NCI-H524 (cell line): ENCODE measurements at regions not wholly inside any gene's neighbourhood (a gene's known extent, or its start where the extent isn't known, plus 50 kb on each side); places are given as distances from the start of the nearest gene placed in this dataset.

ENCODE experiments used
- DNase-seq, 2 experiments: peaks; one replicate each; lab custom pipeline; 2025; lab: John Stamatoyannopoulos, UW

GRCh38 chr4:156497486-156497885, 474.1 kb downstream of the PDGFC start:
- peak; percentile 89 to 94 for DNase-seq

GRCh38 chr4:156496797-156497196, 474.8 kb downstream of the PDGFC start:
- no peak for DNase-seq

DNA sequence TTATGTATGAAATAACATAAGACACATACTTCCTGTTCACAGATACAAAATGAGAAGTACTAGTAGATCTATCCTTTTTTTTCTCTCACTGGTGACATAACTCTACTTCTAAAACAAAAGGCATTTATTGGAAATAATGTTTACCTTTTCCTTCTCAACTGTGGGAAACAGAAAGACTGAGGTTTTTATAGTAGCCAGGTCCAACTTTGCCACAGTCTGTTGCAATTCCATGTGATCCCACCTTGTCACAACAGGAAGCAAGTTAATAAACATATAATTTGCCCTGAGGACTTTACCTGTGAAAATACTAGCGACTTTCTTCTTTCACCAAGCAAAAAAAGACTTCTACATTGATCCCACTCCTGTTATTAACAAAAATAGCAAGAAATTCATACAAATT, 475.8 kb downstream of the PDGFC start:
- DNase-seq, result no peak

- DNase-seq, result no peak
Observed at GRCh38 chr4:156495091-156495490, 476.5 kb downstream of the PDGFC start.

GRCh38 chr4:156493858-156494257, 477.7 kb downstream of the PDGFC start:
- DNase-seq, result no peak

- no peak for DNase-seq
Observed at GRCh38 chr4:156487107-156487506, 484.5 kb downstream of the PDGFC start.

DNA sequence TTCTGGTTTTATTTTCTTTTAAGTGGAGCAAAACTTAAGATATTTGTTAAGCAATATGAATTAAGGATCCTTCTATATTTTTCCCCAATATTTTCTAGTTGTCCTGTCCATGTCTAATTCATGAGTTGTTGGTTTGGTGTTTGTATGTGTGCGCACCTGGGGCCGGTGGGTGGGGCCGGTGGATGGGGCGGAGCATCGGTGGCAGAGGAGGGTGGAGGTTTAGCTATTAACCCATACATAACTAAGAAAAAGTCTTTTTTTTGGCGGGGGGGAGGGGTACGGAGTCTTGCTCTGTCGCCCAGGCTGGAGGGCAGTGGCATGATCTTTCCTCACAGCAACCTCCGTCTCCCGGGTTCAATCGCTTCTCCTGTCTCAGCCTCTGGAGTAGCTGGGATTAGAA, 489.8 kb downstream of the PDGFC start:
- no peak for DNase-seq

DNA sequence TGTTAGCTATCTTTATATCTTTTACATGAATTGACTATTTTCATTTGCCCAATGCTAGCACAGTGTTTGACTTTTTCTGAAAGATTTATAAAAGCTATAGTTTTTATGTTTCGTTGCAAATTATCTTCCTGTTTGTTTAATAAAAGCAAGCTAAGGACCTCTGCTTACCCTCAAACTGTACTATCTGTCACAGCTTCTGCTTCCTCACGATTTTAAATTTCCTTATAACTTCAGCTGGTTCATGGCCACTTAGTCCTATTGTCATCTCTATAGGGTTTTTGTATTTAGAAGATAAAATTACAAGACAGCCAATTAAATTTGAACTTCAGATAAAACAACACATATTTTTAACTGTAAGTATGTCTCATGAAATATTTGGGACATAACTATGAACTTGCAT, 494.0 kb downstream of the PDGFC start:
- no peak for DNase-seq

DNA sequence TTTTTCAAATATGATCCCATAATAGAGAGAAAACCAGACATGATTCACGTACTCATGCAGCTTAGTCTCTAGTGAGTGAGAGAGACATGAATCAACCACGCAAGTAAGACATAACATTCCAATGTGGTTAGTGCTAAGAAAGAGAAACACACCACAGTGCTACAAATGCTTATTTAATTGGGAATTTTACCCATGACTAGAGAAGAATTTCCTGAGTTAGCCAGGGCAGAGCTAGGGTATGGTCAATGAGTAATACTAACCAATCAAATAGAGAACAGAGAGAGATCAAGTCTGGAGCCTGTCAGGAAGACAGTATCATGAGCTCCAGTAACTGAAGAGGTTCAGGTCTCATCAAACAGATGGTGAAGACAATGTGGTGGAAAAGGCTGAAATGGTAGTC, 495.2 kb downstream of the PDGFC start:
- no peak for DNase-seq

GRCh38 chr4:156475322-156475721, 496.3 kb downstream of the PDGFC start:
- peak; percentile 1 to 23 for DNase-seq

- DNase-seq, result no peak
Observed at GRCh38 chr4:156473151-156473550, 498.4 kb downstream of the PDGFC start.

DNA sequence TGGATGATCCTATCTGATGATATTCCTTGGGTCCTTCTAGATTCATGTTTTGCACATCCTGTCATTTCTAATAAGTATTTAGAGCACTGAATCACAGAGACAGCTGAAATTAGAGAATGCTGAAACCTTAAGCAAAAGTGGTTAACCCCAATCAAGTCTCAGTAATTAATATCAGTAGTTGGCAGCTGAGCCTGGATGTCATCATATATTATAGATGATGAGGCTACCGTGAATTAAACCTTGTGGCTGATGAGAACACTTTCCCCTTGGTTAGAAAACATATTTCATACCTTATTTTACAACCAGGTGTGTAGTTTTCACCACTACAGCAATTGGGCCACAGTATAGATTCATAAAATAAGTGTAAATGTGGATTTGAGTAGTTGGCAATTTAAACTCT, 499.0 kb downstream of the PDGFC start:
- DNase-seq, result no peak

DNA sequence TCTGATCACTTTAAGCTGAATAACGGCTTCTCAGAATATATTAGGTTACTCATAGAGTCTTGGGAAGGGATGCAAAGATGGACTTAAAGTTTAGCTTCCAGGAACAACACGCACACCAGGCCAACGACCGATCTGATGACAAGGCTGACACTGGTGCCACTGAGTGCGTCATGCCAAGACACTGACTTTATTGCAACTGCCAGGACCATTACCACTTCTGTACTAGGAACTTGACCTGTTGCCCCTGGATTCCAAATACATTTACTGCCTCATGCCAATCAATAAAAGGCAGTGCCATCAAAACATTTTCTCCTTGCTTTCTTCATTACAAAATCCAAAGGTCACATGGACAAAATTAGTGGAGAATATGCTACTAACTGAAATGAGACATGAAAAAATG, 505.9 kb upstream of the CTSO start:
- no peak for DNase-seq

GRCh38 chr4:156456830-156457229, 503.2 kb upstream of the CTSO start:
- DNase-seq, result no peak

GRCh38 chr4:156443488-156443887, 489.8 kb upstream of the CTSO start:
- DNase-seq, result no peak

DNA sequence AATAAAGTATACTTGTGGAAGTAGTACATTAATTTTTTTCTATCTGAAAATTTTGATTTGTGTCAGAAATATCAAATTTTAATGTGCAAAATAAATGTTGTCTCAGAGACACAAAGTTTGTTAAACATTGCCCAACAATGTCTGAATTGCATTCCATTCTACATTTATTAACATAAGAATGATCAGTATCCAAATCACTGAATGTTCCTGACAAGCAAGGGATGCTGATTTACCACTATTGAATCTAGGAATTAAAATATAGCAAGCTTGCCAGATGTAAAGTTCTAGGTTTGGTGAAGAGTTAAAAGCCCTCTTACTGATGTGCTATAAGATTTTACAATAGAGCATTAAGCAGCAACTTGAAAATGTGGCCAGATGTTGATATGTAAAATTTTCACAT, 489.2 kb upstream of the CTSO start:
- DNase-seq, result no peak

DNA sequence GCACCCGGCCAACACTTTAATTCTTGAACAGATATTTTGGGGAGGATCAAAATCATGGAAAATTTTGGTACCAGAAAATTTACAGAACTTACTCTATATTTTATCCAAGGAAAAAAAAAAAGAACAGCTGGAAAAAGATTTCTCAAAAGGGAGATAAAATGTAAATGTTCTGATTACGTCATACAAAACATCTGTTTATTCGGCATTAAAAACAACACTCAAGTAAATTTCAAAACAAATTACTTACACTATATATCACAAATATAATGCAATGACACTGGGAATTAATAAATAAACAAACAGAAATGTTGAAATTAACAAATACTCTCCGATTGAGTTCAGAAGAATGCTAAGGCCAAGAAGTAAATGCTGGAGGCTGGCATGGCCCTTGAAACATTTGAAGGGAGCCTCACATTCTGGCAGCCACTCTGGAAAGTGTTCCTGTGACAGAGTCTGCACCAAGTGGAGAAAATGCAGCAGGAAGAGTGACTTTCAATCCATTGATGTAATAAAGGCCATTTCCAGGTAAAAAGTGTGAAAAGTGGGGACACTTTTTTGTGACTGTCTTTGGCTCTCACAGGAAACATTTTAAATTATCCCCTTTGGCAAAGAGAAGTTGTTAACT, 486.0 kb upstream of the CTSO start:
- DNase-seq, result no peak

DNA sequence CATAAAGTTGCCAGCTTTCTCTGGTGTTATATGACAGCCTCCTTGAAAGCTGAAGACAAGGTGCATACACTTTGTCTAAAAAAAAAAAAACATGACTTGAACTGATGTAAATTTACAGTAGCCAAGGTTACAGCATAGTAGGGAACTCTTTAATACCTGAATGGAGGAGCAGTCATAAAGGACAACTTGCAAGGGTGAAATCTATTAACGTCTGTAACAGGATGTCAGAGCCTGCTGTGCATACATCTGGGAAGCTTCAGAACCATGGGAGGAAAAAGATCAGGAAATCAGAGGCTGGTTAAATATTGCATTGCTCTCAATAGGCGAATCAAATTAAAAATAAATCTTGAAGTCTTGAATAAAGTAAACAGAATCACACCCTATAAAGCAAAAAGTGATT, 484.0 kb upstream of the CTSO start:
- DNase-seq, result no peak

DNA sequence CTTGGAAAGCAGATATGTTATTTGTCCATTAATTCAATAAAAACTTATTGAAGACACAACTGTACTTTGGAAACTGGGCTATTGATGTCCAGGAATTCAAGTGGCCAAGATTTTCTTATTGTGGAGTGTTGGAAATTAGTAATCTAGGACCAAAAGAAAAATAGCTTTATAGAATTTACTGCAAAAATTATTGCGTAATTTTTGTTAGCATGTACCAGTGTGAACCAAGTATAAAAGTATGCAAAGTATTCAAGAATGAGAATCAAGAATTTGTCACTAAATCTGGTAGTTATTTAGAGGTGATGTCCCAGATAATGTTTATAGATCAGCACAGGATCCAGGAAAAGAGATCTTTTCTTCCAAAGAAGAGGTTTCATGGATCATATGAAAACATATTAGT, 468.9 kb upstream of the CTSO start:
- no peak for DNase-seq

GRCh38 chr4:156420623-156421022, 467.0 kb upstream of the CTSO start:
- DNase-seq, result no peak

DNA sequence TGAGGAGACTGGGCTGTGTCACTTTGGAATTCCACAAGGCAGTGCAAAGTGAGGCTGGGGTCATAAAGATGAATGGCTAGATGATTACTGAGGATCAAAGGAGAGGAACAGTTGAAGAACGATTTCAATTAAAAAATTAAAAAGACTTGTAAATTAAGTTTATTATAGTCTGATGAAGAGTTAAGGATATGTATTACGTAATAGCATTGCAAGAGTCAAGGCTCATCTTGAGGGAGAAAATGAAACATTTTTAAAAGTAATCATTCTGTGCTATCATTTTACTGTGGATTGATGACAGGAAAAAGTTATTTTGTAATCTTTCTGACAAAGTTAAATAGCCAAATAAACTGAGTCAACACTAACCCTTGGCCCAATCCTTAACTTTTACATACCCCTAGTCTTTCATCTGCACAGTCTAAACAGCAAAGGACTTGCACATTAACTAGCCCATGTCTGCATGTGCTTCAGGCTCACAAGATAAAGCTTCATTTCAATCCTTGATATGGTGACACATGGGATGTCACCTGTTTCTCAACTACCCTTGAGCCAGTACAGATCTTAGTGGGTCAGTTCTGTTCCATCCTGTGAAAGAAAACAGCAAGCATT, 465.5 kb upstream of the CTSO start:
- no peak for DNase-seq

DNA sequence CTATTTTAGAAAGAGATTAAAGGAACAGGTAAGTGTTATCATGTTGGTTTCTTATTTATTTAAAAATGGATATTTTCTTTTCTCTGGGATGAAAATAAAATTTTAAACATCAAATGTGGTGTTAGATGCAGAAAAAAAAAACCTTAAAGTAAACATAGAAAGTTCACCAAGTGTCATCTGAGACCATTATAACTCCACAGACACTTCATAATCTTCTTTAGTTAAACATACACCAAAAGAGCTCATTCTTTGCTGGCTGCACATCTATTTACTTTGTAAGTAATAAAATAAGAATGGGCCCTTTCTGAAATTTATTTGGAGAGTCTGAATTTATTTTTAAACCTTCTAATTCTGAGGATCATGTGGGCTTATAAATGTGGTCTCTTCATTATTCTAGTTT, 460.7 kb upstream of the CTSO start:
- no peak for DNase-seq

DNA sequence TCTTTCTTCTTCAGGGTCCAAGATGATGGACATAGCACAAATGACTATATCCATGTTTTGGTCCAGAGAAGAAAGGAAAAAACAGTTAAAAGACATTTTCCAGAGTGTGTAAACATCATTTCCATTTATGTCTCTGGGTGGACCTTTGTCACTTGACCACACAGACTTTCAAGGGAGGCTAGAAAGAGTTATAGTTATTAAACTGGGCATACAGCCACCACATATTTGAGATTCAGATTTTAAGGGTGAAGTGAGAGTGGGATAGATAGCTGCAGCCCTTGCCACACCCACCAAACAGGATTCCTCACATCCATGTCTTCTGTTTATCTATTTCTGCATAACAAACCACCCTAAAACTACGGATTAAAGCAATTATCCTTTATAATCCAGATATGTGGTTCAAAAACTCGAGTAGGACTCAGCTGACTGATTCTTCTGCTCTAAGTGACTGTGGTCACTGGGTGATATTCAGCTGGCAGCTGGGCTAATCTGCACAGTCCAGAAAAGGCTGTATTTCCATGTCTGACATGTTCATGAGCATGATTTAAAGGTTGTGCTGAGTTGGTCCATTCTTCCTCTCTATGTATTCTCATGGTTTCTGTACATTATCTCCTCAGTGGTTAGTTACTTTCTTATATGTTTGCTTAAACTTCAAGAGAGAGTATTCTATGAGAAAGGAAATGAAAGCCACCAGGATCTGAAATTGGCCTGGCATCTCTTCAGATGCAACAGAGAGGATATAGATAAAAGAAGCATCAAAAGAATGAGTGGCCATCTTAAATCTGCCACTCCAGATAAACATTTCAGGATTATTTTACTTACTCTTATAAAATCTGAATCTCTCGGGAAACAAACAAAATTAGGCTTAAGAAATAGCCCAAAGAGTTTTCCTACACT, 459.8 kb upstream of the CTSO start:
- DNase-seq, result no peak
